ENCODE measurements at regions not wholly inside any gene's neighbourhood (a gene's known extent, or its start where the extent isn't known, plus 50 kb on each side); places are given as distances from the start of the nearest gene placed in this dataset.
A peak's percentile ranks its signal among the peaks of the same experiment; 100 is the strongest.

DNA sequence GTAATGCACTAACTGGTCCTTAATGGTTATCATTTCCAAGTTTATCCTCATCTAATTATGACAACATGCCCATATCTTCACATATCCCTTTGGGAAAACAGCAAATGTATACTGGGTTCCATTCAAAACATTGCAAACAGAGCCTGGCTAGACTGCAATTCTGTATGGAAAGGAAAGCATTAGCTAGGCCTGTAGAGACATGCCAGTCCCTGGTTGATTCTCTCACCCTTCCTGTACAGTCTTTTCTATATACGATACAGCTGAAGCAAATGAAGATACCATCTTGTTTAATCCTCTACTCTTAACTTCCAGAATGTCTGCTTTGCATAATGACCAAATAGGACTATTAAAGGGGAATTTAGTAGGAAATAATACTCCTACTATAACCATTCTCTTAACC, 294.4 kb upstream of the MC4R start:
- H3K4me1 Mint-ChIP-seq: no peaks in the 10 kb centered on the region
- H3K27ac Mint-ChIP-seq: no peak overlapping the region
- H3K36me3 Mint-ChIP-seq: no peaks in the 10 kb centered on the region
- H3K4me3 Mint-ChIP-seq: no peak overlapping the region
- no peak for ATAC-seq
- H3K27me3 Mint-ChIP-seq: no peaks in the 10 kb centered on the region
- H3K9me3 Mint-ChIP-seq: peaks cover 2% of the 10 kb centered on the region

DNA sequence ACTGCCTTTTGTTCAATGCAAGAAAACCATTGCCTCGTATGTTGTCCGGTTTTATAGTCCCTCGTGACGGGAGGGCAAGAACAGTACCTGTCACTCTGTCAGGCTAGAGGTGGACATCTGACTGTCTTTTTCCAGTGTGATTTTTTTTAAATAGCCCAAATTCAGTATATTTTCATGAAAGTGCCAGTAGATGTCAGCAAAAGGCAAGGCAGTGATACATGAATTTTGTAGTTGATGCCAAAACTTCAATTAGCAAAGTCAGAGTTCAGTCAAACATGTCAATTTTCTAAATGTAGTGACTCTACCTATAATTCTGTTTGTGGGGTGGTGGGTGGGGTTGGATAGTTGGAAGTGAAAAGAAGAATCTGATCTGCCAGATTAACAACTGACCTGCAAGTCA, 296.0 kb upstream of the MC4R start:
- Mint-ChIP-seq H3K27ac (no peak overlapping the region), H3K4me3 (no peak overlapping the region), H3K4me1 (no peaks in the 10 kb centered on the region), H3K9me3 (peaks cover 2% of the 10 kb centered on the region), H3K27me3 (no peaks in the 10 kb centered on the region), H3K36me3 (no peaks in the 10 kb centered on the region)
- no peak for ATAC-seq

DNA sequence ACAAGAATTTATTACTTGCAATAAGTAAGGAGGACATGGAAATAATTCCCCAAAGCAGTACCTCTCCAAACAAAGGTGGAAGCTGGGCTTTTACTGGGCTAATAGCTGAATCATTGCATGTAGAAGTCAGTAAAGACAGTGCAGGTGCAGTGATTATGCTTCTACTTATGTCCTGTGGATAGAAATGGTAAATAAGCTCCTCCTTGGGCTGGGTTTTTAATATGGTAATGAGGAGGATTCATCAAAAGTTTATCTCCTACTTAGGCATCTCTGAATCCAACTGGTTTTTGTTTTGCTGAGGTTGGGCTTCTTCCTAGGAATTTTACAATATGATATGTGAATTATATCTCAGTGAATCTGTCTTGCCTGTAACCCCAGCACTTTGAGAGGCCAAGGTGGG, 297.4 kb upstream of the MC4R start:
- H3K27me3 Mint-ChIP-seq: no peaks in the 10 kb centered on the region
- no peaks in the 10 kb centered on the region for H3K4me1 Mint-ChIP-seq
- H3K36me3 Mint-ChIP-seq: no peaks in the 10 kb centered on the region
- H3K4me3 Mint-ChIP-seq: no peak overlapping the region
- ATAC-seq: no peak
- no peak overlapping the region for H3K27ac Mint-ChIP-seq
- H3K9me3 Mint-ChIP-seq: peaks cover 2% of the 10 kb centered on the region

DNA sequence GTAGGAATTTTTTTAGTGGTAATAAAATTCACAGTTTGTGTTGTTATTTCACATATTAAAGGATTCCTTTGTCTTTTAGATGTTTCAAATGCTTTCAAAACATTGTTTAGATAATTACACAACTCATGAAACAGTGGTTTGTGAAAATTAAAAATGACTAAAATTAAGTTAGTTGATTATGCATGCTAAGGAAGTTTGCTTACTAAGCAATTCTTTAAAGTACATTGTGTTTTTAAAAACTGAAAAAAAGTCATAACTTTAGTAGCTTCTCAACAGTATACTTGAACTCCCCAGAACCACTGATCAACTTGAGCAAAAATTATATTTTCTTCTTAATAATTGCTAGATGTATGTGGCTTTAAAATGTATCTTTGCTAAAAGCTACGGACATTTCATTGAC, 298.4 kb upstream of the MC4R start:
- Mint-ChIP-seq H3K27me3 (no peaks in the 10 kb centered on the region), H3K4me1 (no peaks in the 10 kb centered on the region), H3K27ac (no peak overlapping the region), H3K36me3 (no peaks in the 10 kb centered on the region), H3K9me3 (peaks cover 2% of the 10 kb centered on the region), H3K4me3 (no peak overlapping the region)
- no peak for ATAC-seq

DNA sequence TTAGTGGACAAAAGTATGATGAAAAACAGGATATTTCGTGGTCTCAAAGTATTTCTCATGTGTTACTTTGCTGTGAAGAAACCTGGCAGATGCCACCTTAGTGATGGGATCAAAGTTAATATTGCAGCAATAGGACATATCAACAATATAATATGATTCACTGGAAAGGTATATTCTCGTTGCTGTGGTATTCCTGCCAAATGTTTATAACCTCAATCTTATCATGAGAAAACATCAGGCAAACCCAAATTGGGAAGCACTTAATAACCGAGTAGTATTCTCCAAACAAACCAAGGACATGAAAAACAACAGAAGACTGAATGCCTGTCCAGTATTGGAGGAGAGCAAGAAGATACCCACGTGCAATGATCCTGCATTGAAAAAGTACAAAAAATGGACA, 302.6 kb upstream of the MC4R start:
- no peaks in the 10 kb centered on the region for H3K4me1 Mint-ChIP-seq
- no peaks in the 10 kb centered on the region for H3K27me3 Mint-ChIP-seq
- H3K27ac Mint-ChIP-seq: no peak overlapping the region
- H3K36me3 Mint-ChIP-seq: no peaks in the 10 kb centered on the region
- H3K9me3 Mint-ChIP-seq: peaks cover 2% of the 10 kb centered on the region
- ATAC-seq: no peak
- H3K4me3 Mint-ChIP-seq: no peak overlapping the region

DNA sequence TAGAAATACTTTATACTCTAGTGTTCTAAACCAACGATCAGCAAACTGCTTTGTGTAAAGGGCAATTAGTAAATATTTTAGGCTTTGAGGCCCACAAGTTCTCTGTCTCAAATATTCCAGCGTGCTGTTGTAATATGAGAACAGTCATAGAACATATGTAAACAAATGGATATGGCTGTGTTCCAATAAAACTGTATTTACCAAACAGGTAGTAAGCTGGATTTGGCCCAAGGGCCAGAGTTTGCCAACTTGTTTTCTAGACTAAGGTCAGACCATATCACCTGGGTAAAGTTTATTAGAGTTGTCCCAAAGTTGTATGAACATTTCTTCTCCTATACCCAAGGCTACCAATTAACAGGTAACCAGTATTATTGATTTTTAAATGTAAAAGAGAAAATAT, 303.2 kb upstream of the MC4R start:
- Mint-ChIP-seq H3K4me3 (no peak overlapping the region), H3K4me1 (no peaks in the 10 kb centered on the region), H3K36me3 (no peaks in the 10 kb centered on the region), H3K27ac (no peak overlapping the region), H3K9me3 (no peaks in the 10 kb centered on the region), H3K27me3 (no peaks in the 10 kb centered on the region)
- ATAC-seq: no peak

DNA sequence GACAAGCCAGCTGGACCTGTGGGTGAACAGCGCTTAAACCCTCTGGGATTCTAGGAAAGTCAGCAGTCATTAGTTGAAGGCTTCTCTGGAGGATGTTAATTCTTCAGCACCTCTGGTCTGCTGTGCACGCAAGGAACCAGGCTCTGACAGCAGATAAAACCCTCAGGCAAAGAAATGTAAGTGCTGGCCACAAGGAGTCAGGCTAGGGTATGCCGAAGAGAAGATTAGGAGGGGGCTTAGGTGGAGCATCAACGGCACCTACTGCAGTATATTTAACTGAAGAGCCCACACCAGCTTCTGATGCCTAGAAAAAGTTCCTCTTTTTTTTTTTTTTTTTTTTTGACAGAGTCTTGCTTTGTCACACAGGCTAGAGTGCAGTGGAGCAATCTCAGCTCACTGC, 304.2 kb upstream of the MC4R start:
- no peaks in the 10 kb centered on the region for H3K36me3 Mint-ChIP-seq
- no peaks in the 10 kb centered on the region for H3K9me3 Mint-ChIP-seq
- H3K27me3 Mint-ChIP-seq: no peaks in the 10 kb centered on the region

DNA sequence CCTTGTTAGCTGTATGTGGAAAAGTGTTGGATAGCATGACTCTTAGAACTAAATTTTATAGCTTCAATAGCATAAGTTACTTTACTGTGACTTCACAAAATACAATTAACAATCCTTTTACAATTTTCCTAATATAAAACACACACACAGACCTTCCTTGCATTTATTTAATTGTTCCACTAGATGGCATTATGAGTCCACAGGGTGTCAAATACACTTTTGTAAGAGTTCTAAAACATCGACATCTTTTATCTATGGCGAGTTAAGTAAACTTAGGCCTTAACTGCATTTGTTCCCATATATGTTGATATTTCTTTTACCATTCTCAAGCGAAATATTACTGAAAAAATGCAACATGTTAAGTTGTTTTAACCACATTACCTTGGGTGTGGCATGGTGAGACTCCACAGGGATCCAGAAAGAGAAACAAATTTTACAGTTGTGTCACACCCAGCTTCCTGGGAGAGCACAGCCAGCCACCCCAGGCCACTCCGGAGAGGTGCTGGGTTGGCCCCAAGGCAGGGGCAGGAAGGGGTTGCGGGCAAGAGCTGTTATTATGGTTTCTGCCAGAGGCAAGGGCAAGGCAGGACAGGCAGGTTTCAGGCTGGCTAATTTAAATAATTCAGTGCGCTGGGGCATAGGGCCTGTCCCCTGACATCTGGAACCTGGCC, 312.4 kb upstream of the MC4R start:
- Mint-ChIP-seq H3K36me3 (no peaks in the 10 kb centered on the region), H3K27me3 (no peaks in the 10 kb centered on the region), H3K9me3 (no peaks in the 10 kb centered on the region), H3K4me1 (no peaks in the 10 kb centered on the region), H3K27ac (no peak overlapping the region), H3K4me3 (no peak overlapping the region)
- ATAC-seq: no peak

More for the DNA sequence above, 304.2 kb upstream of the MC4R start:
- Mint-ChIP-seq H3K4me1 (no peaks in the 10 kb centered on the region), H3K27ac (no peak overlapping the region), H3K4me3 (no peak overlapping the region)
- no peak for ATAC-seq

DNA sequence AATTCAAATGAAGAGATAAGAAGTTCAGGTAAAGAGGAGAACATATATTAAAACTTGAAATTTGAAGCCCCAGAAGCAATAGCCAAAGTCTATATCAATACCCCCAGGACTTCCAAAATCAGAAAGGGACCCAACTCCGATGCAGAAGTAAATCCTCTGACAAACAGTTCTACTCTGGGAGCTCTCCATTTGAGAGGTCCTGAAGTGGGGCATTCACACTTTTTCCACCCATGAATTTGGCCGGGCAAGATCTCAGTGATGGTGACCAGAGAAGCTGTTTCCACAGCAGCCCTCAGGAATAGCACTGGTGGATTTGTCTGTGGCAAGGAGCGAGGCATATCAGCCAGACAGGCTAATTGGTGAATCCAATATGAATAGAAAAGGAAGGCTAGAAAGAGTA, 313.6 kb upstream of the MC4R start:
- H3K27ac Mint-ChIP-seq: no peak overlapping the region
- no peak for ATAC-seq
- H3K4me3 Mint-ChIP-seq: no peak overlapping the region
- H3K27me3 Mint-ChIP-seq: no peaks in the 10 kb centered on the region
- H3K36me3 Mint-ChIP-seq: no peaks in the 10 kb centered on the region
- no peaks in the 10 kb centered on the region for H3K9me3 Mint-ChIP-seq
- H3K4me1 Mint-ChIP-seq: no peaks in the 10 kb centered on the region

DNA sequence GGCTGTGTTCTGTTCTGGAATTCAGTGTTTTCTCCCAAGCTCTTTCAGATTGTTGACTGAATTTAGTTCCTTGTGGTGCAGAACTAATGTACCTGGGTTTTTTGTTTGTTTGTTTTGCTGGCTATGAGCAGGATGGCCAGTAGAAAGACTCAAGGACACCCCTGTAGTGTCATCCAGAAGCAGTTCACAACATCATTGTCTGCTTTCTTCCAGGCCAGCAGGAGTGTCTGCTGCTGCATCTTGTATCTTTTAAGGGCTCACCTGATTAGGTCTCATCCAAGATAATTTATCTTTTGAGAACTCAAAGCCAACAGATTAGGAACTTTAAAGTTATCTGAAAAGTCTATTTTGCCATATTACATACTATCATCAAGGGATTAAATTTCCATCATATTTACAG, 318.5 kb upstream of the MC4R start:
- Mint-ChIP-seq H3K9me3 (no peaks in the 10 kb centered on the region), H3K4me1 (no peaks in the 10 kb centered on the region), H3K36me3 (no peaks in the 10 kb centered on the region), H3K27me3 (no peaks in the 10 kb centered on the region), H3K27ac (no peak overlapping the region), H3K4me3 (no peak overlapping the region)
- no peak for ATAC-seq

DNA sequence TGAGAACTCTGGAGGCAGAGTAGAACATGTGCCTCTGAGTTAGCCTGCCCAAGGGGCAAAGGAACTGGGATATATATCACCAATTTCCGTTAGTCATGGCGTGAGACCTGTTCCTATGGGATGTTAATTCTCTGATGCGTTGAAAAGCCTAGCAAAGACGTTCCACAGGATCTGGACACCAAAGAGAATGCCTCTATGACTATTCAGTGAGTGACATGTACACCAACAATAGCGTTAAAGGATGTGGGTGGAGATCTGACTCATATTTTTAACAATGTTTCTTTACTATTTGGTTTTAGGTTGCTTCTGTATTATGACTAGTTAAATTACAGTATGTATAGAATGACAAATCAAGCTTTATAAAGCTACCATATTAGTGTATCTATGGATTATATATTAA, 320.9 kb upstream of the MC4R start:
- H3K4me1 Mint-ChIP-seq: no peaks in the 10 kb centered on the region
- H3K27me3 Mint-ChIP-seq: no peaks in the 10 kb centered on the region
- H3K27ac Mint-ChIP-seq: no peak overlapping the region
- ATAC-seq: no peak
- H3K4me3 Mint-ChIP-seq: no peak overlapping the region
- no peaks in the 10 kb centered on the region for H3K9me3 Mint-ChIP-seq
- H3K36me3 Mint-ChIP-seq: no peaks in the 10 kb centered on the region

DNA sequence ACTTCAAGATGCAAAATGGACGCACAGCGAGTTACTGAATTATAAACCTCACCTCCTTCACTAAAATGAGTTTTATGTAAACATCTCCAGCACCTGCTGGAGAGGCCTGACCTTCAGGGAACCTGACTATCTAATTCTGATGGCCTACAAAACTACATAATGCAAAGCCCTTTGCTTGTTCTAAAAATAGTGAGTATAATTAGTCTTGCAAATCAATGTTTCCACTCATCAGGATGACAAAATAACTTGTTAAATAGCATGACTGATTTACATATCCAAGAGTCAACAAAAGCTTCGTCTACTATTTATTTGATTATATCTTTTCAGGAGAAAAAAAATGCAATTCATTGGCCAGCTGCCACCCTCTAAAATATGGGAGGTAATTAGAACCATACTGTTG, 326.3 kb upstream of the MC4R start:
- H3K36me3 Mint-ChIP-seq: no peaks in the 10 kb centered on the region
- no peak overlapping the region for H3K27ac Mint-ChIP-seq
- no peak for ATAC-seq
- no peak overlapping the region for H3K4me3 Mint-ChIP-seq
- no peaks in the 10 kb centered on the region for H3K27me3 Mint-ChIP-seq
- H3K9me3 Mint-ChIP-seq: no peaks in the 10 kb centered on the region
- H3K4me1 Mint-ChIP-seq: no peaks in the 10 kb centered on the region

DNA sequence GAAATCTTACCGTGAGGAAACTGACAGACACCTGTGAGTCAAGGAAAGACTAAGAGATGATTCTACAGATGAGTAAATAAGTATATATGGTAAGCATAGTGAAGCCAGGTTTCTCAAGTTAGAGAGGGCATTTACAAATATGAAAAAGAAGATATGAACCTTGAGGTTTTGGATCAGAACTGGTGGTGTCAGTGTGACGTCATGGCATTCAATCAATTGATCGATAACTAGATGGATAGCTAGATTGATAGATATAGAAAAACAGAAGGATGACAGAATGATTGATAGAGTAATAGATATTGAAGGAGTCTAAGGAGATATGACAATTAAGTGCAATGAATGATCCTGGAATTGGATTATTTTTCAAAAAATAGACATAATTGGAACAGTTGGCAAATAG, 350.2 kb upstream of the MC4R start:
- no peak overlapping the region for H3K27ac Mint-ChIP-seq
- H3K27me3 Mint-ChIP-seq: no peaks in the 10 kb centered on the region
- no peaks in the 10 kb centered on the region for H3K9me3 Mint-ChIP-seq
- ATAC-seq: no peak
- no peak overlapping the region for H3K4me3 Mint-ChIP-seq
- no peaks in the 10 kb centered on the region for H3K4me1 Mint-ChIP-seq
- H3K36me3 Mint-ChIP-seq: no peaks in the 10 kb centered on the region

DNA sequence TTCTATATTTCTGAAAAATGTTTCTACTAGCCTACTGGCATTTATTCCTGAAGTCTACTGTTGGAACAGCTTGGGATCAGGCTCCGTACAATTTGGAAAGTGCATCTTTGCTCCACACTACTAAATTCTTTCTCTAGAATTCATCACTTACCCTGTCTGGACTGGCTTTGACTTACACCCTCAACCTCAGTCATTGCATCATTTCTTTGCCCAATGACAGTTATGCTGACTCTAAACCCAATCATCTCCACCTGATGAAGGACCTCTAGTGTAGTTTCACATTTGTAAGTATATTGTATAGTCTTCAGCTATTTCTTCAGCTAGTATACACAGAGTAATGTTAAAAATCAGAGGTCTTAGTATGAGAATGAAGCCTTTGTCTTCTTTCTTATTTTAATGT, 359.6 kb upstream of the MC4R start:
- Mint-ChIP-seq H3K36me3 (no peaks in the 10 kb centered on the region), H3K27ac (no peak overlapping the region), H3K4me1 (no peaks in the 10 kb centered on the region), H3K4me3 (no peak overlapping the region), H3K9me3 (peaks cover 3% of the 10 kb centered on the region), H3K27me3 (no peaks in the 10 kb centered on the region)
- ATAC-seq: no peak

DNA sequence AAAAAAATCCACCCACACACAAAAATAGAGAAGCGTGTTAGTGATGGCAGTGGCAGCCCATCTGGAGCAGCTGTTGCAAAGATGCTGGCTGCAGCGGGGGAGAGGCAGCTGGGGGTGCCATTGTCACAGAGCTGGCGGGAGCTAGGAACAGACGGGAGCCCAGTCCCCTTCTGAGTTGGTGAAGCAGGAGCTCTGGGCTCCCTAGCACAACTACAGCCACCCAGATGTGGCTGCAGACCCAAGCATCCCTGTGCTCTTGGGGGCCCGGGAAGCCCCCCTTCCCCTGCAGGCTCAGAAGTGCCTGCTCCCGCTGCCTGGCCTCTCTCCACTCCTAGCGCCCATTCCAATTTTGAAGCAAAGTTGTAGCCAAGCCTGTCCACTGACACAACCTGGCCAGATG, 366.6 kb upstream of the MC4R start:
- Mint-ChIP-seq H3K27ac (no peak overlapping the region), H3K36me3 (no peaks in the 10 kb centered on the region), H3K4me1 (no peaks in the 10 kb centered on the region), H3K27me3 (no peaks in the 10 kb centered on the region), H3K4me3 (no peak overlapping the region), H3K9me3 (no peaks in the 10 kb centered on the region)
- ATAC-seq: no peak

DNA sequence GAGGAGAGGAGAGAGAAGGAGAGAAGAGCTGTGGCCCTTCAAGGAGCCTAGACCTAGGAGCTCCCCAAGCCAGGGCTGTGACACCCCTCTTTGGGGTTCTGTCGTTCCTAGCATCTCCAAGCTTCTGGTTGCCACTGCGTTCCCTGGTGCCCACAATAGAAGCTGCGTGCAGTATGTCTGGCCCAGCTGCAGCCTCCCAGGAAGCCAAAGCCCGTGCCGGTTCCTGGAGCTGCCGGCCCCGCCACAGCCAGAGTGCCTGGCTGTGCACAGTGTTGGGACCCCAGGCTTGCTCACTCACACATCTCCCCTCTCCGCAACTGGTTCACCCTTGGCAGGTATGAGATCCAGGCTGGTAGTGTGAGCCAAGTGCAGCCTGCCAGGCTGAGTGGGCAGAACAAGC, 367.7 kb upstream of the MC4R start:
- no peaks in the 10 kb centered on the region for H3K9me3 Mint-ChIP-seq
- H3K4me3 Mint-ChIP-seq: no peak overlapping the region
- no peaks in the 10 kb centered on the region for H3K27me3 Mint-ChIP-seq
- no peaks in the 10 kb centered on the region for H3K36me3 Mint-ChIP-seq
- peak; percentile 45 for ATAC-seq
- H3K27ac Mint-ChIP-seq: no peak overlapping the region
- H3K4me1 Mint-ChIP-seq: no peaks in the 10 kb centered on the region

DNA sequence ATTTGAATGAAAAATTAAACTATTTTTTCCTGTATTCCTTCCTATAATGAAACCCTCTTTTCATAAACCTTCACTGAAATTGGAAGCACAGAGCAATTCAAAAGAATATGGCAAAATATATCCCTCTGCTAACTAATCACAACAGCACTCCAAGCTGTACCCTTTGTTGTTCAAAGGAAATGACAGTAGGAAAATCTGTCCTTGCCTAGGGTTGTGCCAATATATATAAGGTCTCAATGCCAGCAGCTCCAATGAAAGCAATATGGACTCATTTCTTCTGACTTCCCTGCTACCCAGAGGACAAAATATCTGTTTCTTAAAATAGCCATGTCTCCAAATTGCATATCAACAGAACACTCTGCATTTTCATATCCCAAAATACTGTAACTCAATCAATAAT, 373.9 kb upstream of the MC4R start:
- no peak for ATAC-seq
- Mint-ChIP-seq H3K9me3 (no peaks in the 10 kb centered on the region), H3K36me3 (no peaks in the 10 kb centered on the region), H3K4me1 (no peaks in the 10 kb centered on the region), H3K27me3 (no peaks in the 10 kb centered on the region), H3K27ac (no peak overlapping the region), H3K4me3 (no peak overlapping the region)

All from stimulated activated memory B cell treated with anti-CD40 and anti-IgM and Interleukin-4, amounts not matched to agents 10 μg/mL and 1 μg/mL and 100 μg/mL, for 72 hours (primary cell).